ENCODE measurements at regions not wholly inside any gene's neighbourhood (a gene's known extent, or its start where the extent isn't known, plus 50 kb on each side); places are given as distances from the start of the nearest gene placed in this dataset.
A peak's percentile ranks its signal among the peaks of the same experiment; 100 is the strongest.
"Not testable (repeated sequence)": the region's sequence is repeated elsewhere in the genome, so short reads cannot be mapped to it uniquely, and the experiment has no call there.

GRCh38 chr1:144516172-144516571 is 54.7 kb upstream of the NBPF15 start:
- not testable (repeated sequence) for H3K4me3 ChIP-seq (ENCODE audit: low read length); DNase-seq (ENCODE audit: low read depth, low spot score)

GRCh38 chr1:144516906-144517305 is 55.4 kb upstream of the NBPF15 start:
- H3K4me3 ChIP-seq (ENCODE audit: low read length); DNase-seq (ENCODE audit: low read depth, low spot score): not testable (repeated sequence)

- not testable (repeated sequence) for H3K4me3 ChIP-seq (ENCODE audit: low read length); DNase-seq (ENCODE audit: low read depth, low spot score)
These were observed 57.0 kb upstream of the NBPF15 start for GRCh38 chr1:144518439-144518838.

GRCh38 chr1:144519528-144520189 is 58.2 kb upstream of the NBPF15 start:
- not testable (repeated sequence) for DNase-seq (ENCODE audit: low read depth, low spot score); H3K4me3 ChIP-seq (ENCODE audit: low read length)

DNA sequence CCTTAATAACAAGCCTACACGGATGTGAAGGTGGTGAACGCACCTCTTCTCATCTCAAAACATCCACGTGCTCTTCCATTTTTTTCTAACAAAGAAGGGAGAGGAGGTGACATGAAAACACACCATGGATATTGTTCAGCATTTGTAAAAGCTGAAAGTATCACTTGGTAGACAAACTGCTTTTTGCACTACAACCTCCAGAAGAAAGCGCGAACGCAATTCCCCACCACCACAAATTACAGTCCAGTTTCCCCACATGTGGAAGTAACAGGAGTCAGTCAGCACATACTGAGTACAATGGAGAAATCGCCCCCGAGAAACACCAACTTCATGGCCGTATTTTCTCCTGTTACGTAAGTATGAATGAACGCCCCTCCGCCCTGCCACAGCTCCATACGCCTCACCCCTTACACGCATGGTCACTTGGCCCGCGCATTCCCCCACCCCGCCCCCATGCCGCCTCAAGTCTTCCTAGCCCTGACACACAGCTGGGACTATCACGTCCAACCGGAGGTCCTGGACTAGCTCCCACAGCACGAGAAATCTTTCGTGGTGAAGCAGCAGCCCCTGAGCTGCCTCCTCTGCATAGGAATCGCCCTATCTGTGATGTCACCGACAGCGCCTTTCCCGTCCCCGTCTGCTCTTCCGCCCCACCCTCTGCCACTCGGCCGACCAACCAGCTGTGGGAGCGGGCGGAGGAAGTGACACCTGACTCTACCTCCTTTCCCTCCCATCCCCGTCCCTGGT is 62.4 kb upstream of the NBPF15 start:
- H3K4me3 ChIP-seq (ENCODE audit: low read length); DNase-seq (ENCODE audit: low read depth, low spot score): not testable (repeated sequence)

DNA sequence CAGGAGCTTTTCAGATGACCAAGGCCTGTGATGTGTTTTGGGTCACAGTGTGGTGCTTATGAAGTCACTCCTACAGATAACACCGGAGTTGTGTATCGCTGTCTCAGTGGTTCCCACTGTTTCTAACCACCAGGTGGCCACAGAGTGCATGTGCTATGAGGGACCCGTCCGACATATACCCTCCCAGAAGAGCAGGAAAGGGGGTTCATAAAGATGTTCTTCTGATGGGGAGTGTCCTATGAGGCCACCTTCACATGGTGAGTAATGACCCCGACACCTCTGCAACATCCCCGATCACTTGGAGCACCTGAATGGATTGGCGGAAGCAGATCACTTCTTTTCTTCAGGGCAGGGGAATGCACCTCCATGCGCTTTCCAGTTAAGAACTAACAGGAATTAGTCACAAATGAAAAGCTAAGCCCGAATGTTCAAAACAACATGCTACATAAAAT is 60.5 kb upstream of the PPIAL4F start:
- H3K4me3 ChIP-seq (ENCODE audit: low read length); DNase-seq (ENCODE audit: low read depth, low spot score): not testable (repeated sequence)

DNA sequence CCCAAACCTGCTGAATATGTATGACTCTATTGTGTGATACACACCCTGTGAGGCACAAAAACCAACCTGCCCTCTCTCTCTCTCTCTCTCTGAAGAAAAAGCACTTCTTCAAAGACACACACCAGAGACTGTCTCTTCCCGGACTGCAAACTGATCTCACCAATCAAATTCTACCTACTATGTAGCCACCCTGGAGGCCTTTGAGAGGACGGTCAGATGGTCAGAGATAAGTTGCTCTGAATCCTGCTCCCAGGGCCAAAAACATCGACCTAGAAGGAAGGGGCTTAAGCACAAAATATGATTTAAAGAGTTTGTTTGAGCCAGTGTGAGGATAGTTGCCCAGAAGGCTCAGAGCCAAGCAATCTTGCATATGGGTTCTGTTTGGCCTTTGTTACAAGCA is 59.2 kb upstream of the PPIAL4F start:
- not testable (repeated sequence) for H3K4me3 ChIP-seq (ENCODE audit: low read length); DNase-seq (ENCODE audit: low read depth, low spot score)

DNA sequence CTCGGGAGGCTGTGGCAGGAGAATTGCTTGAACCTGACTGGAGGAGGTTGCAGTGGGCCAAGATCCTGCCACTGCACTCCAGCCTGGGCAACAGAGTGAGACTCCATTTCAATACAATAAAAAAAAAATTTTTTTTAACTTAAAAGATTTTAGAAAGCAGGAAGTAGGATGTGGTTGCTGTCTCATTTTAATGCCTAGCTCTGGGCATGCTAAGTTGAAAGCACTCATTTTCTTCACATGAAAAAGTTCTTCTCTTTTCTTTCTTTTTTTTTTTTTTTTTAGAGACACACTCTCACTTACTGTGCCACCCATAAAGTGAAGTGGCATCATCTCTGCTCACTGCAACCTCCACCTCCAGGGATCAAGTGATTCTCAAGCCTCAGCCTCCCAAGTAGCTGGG is 58.4 kb upstream of the PPIAL4F start:
- not testable (repeated sequence) for H3K4me3 ChIP-seq (ENCODE audit: low read length)
- DNase-seq (ENCODE audit: low read depth, low spot score): peak; percentile 32

GRCh38 chr1:144536677-144537076 is 56.0 kb upstream of the PPIAL4F start:
- H3K4me3 ChIP-seq (ENCODE audit: low read length); DNase-seq (ENCODE audit: low read depth, low spot score): not testable (repeated sequence)

- not testable (repeated sequence) for H3K4me3 ChIP-seq (ENCODE audit: low read length); DNase-seq (ENCODE audit: low read depth, low spot score)
These were observed 55.5 kb upstream of the PPIAL4F start for GRCh38 chr1:144537234-144537633.

DNA sequence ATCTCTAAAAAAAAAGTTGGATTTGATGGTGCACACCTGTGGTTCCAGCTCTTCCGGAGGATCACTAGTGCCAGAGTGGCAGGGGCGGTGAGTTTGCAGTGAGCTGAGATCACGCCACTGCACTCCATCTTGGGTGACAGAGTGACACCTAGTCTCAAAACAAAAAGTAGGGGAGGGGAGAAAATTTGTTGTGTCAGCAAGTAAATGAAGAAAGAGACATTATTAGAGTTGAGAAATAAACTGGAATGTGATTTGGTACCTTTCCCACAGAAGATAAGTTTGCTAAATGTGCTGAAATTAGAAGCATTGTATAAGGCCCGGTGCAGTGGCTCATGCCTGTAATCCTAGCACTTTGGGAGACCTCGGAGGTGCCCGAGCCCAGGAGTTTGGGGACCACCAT is 54.0 kb upstream of the PPIAL4F start:
- DNase-seq (ENCODE audit: low read depth, low spot score); H3K4me3 ChIP-seq (ENCODE audit: low read length): not testable (repeated sequence)

GRCh38 chr1:144539191-144539960 is 53.3 kb upstream of the PPIAL4F start:
- not testable (repeated sequence) for DNase-seq (ENCODE audit: low read depth, low spot score); H3K4me3 ChIP-seq (ENCODE audit: low read length)
